WTC11 (cell line): ENCODE measurements at regions not wholly inside any gene's neighbourhood (a gene's known extent, or its start where the extent isn't known, plus 50 kb on each side); places are given as distances from the start of the nearest gene placed in this dataset.

Experiments used
- ATAC-seq: fragments of 200-7000 bp; cut with Tn5 transposase; 2 replicates; pipeline ENCODE4 v1.10.0; 2021; ENCODE audit warnings: mild to moderate bottlenecking, moderate library complexity
- CTCF ChIA-PET: fragments of 300-600 bp; sonication (Branson Sonifier 250); formaldehyde crosslinking; loops from one replicate; lab custom pipeline; 2021; ENCODE audit warnings: antibody characterized with exemption; lab: Charles Lee
- POLR2A ChIA-PET: fragments of 350-600 bp; sonication (Branson Sonifier 250); formaldehyde crosslinking; loops from one replicate; lab custom pipeline; 2021; ENCODE audit warnings: antibody characterized with exemption; lab: Charles Lee
- DNase-seq: peaks from one replicate; pipeline ENCODE4 v3.0.0; 2021; ENCODE audit warnings: low spot score
- H3K27ac Mint-ChIP-seq: 2 replicates; pipeline ENCODE4 v1.8.0; 2021; ENCODE audit warnings: mixed read lengths
- H3K27me3 Mint-ChIP-seq: 2 replicates; pipeline ENCODE4 v1.8.0; 2021; ENCODE audit warnings: low read depth, mild to moderate bottlenecking, moderate library complexity, mixed read lengths
- H3K36me3 Mint-ChIP-seq: 2 replicates; pipeline ENCODE4 v1.8.0; 2021; ENCODE audit warnings: mixed read lengths
- H3K4me1 Mint-ChIP-seq: 2 replicates; pipeline ENCODE4 v1.8.0; 2022; ENCODE audit warnings: mixed read lengths
- H3K4me3 Mint-ChIP-seq: 2 replicates; pipeline ENCODE4 v1.8.0; 2021; ENCODE audit warnings: mild to moderate bottlenecking, moderate library complexity, mixed read lengths
- H3K9me3 Mint-ChIP-seq: 2 replicates; pipeline ENCODE4 v1.8.0; 2021; ENCODE audit warnings: mixed read lengths
- CREM ChIP-seq: sonication (generic); formaldehyde crosslinking; IDR thresholded peaks from 2 replicates; pipeline ENCODE4 v1.8.1; 2022; ENCODE audit warnings: mild to moderate bottlenecking, missing genetic modification reagents, moderate library complexity
- FOXK1 ChIP-seq: sonication (generic); formaldehyde crosslinking; IDR thresholded peaks from 2 replicates; pipeline ENCODE4 v1.8.0; 2022; ENCODE audit warnings: mild to moderate bottlenecking, moderate library complexity, missing genetic modification reagents
- FOXP1 ChIP-seq: sonication (generic); formaldehyde crosslinking; IDR thresholded peaks from 2 replicates; pipeline ENCODE4 v1.8.0; 2022; ENCODE audit warnings: missing genetic modification reagents, mild to moderate bottlenecking, moderate library complexity, borderline replicate concordance
- GRHL2 ChIP-seq: fragments of 250-450 bp; sonication (Bioruptor Pico); IDR thresholded peaks from 2 replicates; pipeline ENCODE4 v1.8.0; 2022; ENCODE audit warnings: mild to moderate bottlenecking, moderate library complexity; ENCODE audit not compliant: insufficient replicate concordance, severe bottlenecking
- GTF2I ChIP-seq: fragments of 250-450 bp; sonication (Bioruptor Pico); conservative IDR thresholded peaks from 2 replicates; pipeline ENCODE4 v1.4.0; 2021; ENCODE audit warnings: mild to moderate bottlenecking
- KAT7 ChIP-seq: sonication (generic); formaldehyde crosslinking; IDR thresholded peaks from 2 replicates; pipeline ENCODE4 v1.8.1; 2023; ENCODE audit warnings: missing genetic modification reagents, mild to moderate bottlenecking, borderline replicate concordance
- MYBL2 ChIP-seq: sonication (generic); formaldehyde crosslinking; IDR thresholded peaks from 2 replicates; pipeline ENCODE4 v1.8.1; 2023; ENCODE audit warnings: mild to moderate bottlenecking, moderate library complexity, missing genetic modification reagents
- NFYB ChIP-seq: sonication (generic); formaldehyde crosslinking; conservative IDR thresholded peaks from 2 replicates; pipeline ENCODE4 v1.8.0; 2022; ENCODE audit warnings: low read depth, missing genetic modification reagents
- RELA ChIP-seq: sonication (generic); formaldehyde crosslinking; IDR thresholded peaks from 2 replicates; pipeline ENCODE4 v1.8.1; 2022; ENCODE audit warnings: missing genetic modification reagents, mild to moderate bottlenecking, borderline replicate concordance
- ZBTB21 ChIP-seq: sonication (generic); formaldehyde crosslinking; IDR thresholded peaks from 2 replicates; pipeline ENCODE4 v1.8.1; 2023; ENCODE audit warnings: mild to moderate bottlenecking, missing genetic modification reagents, borderline replicate concordance
- ZNF219 ChIP-seq: sonication (generic); formaldehyde crosslinking; IDR thresholded peaks from 2 replicates; pipeline ENCODE4 v1.8.0; 2023; ENCODE audit warnings: missing genetic modification reagents, mild to moderate bottlenecking, borderline replicate concordance
- ZNF317 ChIP-seq: sonication (generic); formaldehyde crosslinking; IDR thresholded peaks from 2 replicates; pipeline ENCODE4 v1.8.1; 2023; ENCODE audit warnings: low read depth, mild to moderate bottlenecking, moderate library complexity, missing genetic modification reagents, borderline replicate concordance
- ZNF671 ChIP-seq: fragments of 250-450 bp; sonication (Bioruptor Pico); IDR thresholded peaks from 2 replicates; pipeline ENCODE4 v1.8.0; 2021; ENCODE audit warnings: mild to moderate bottlenecking
- TF ChIP-seq, protein P1 (sequence below): sonication (generic); formaldehyde crosslinking; IDR thresholded peaks from 2 replicates; pipeline ENCODE4 v1.8.1; 2022; ENCODE audit warnings: mild to moderate bottlenecking, missing genetic modification reagents, moderate library complexity, borderline replicate concordance
- TF ChIP-seq, protein P2 (sequence below): fragments of 250-450 bp; sonication (Bioruptor Pico); IDR thresholded peaks from 2 replicates; pipeline ENCODE4 v1.8.0; 2021; ENCODE audit warnings: mild to moderate bottlenecking
- TF ChIP-seq, protein P3 (sequence below): sonication (generic); formaldehyde crosslinking; IDR thresholded peaks from 2 replicates; pipeline ENCODE4 v1.8.0; 2022; ENCODE audit warnings: mild to moderate bottlenecking, missing genetic modification reagents
- TF ChIP-seq, protein P4 (sequence below): fragments of 250-450 bp; sonication (Bioruptor Pico); IDR thresholded peaks from 2 replicates; pipeline ENCODE4 v1.9.0; 2021; ENCODE audit warnings: mild to moderate bottlenecking, borderline replicate concordance
- TF ChIP-seq, protein P5 (sequence below): fragments of 250-450 bp; sonication (Bioruptor Pico); IDR thresholded peaks from 2 replicates; pipeline ENCODE4 v1.9.0; 2021; ENCODE audit warnings: moderate library complexity, mild to moderate bottlenecking, inconsistent platforms, borderline replicate concordance
- TF ChIP-seq, protein P6 (sequence below): sonication (generic); formaldehyde crosslinking; IDR thresholded peaks from 2 replicates; pipeline ENCODE4 v1.8.0; 2023; ENCODE audit warnings: missing genetic modification reagents, mild to moderate bottlenecking, borderline replicate concordance
- TF ChIP-seq, protein P7 (sequence below): fragments of 250-450 bp; sonication (Bioruptor Pico); IDR thresholded peaks from 2 replicates; pipeline ENCODE4 v2.1.2; 2022; ENCODE audit warnings: mild to moderate bottlenecking, moderate library complexity

DNA sequence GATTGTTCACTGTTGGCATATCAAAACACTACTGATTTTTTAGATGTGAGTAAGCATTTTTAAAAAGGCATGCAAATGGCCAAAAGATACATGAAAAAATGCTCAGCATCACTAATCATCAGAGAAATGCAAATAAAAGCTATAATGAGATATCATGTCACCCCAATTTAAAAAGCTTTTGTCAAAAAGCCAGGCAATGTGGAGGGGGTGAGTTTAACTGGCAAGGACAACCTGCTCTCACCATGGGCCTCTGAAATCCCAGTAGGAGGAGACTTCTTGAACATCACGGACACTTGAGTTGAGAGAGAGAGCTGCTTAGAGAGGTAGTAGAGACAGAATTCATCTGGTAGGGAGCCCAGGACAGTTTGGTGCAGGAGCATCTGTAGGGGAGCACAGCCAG is 347.1 kb upstream of the MPDZ start (continued):
- TF ChIP-seq, protein P1, sequence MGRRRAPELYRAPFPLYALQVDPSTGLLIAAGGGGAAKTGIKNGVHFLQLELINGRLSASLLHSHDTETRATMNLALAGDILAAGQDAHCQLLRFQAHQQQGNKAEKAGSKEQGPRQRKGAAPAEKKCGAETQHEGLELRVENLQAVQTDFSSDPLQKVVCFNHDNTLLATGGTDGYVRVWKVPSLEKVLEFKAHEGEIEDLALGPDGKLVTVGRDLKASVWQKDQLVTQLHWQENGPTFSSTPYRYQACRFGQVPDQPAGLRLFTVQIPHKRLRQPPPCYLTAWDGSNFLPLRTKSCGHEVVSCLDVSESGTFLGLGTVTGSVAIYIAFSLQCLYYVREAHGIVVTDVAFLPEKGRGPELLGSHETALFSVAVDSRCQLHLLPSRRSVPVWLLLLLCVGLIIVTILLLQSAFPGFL, result no peak
- no peak for TF ChIP-seq ZNF671 (CRISPR knock-in tag)
- no peak for TF ChIP-seq GRHL2 (CRISPR knock-in tag)
- TF ChIP-seq, protein P2, sequence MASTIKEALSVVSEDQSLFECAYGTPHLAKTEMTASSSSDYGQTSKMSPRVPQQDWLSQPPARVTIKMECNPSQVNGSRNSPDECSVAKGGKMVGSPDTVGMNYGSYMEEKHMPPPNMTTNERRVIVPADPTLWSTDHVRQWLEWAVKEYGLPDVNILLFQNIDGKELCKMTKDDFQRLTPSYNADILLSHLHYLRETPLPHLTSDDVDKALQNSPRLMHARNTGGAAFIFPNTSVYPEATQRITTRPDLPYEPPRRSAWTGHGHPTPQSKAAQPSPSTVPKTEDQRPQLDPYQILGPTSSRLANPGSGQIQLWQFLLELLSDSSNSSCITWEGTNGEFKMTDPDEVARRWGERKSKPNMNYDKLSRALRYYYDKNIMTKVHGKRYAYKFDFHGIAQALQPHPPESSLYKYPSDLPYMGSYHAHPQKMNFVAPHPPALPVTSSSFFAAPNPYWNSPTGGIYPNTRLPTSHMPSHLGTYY, result no peak
- no peak for TF ChIP-seq MYBL2
- TF ChIP-seq GTF2I (CRISPR knock-in tag), result no peak
- TF ChIP-seq CREM, result no peak
- TF ChIP-seq RELA (CRISPR knock-in tag), result no peak

DNA sequence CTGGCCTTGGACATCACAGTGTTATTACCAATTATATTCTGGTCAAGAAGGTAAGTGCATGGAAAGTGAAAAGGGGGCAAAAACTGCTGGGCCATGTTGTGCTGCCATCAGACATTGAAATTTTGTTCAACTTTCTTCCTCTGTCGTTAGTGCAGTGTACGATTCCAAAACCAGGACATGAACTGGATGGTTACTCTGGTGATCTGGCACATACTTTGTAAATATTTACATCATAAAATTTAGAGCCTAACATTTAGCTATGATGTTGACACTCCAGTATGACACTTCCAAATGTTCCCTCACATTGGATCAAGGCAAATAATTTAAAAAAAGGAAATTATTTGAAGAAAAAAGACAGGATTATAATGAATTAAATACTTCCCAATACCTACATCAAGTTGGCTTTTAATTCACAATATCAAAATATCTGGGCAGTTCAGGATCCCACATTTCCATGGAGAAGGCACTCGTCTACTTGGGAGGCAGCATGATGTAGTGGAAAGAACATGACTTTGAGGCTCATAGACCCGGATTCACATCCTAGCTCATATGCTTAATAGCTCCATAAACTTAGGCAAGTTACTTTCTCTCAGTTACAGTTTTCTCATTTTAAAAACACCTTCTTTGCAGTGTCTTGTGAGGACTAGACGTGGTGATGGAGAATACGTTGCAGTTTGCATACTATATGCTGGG is 342.5 kb upstream of the MPDZ start:
- Mint-ChIP-seq H3K9me3 (0 out of 2 replicates have a peak, but pooled peaks cover 4% of the 10 kb centered on the region), H3K4me3 (no peak overlapping the region), H3K36me3 (peaks cover 3% of the 10 kb centered on the region; the same call in 1 of the 2 replicates), H3K27me3 (no peaks in the 10 kb centered on the region), H3K4me1 (peaks cover 8% of the 10 kb centered on the region; the same call in 1 of the 2 replicates), H3K27ac (no peak overlapping the region)
- DNase-seq, result no peak
- TF ChIP-seq KAT7 (CRISPR knock-in tag) (no peak), ZNF219 (CRISPR knock-in tag) (no peak), ZNF317 (CRISPR knock-in tag) (no peak), FOXK1 (CRISPR knock-in tag) (no peak), ZBTB21 (CRISPR knock-in tag) (no peak), FOXP1 (CRISPR knock-in tag) (no peak), MYBL2 (no peak), NFYB (CRISPR knock-in tag) (no peak)
- TF ChIP-seq, protein P3, sequence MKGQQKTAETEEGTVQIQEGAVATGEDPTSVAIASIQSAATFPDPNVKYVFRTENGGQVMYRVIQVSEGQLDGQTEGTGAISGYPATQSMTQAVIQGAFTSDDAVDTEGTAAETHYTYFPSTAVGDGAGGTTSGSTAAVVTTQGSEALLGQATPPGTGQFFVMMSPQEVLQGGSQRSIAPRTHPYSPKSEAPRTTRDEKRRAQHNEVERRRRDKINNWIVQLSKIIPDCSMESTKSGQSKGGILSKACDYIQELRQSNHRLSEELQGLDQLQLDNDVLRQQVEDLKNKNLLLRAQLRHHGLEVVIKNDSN (CRISPR knock-in tag), result no peak
- TF ChIP-seq, protein P4, sequence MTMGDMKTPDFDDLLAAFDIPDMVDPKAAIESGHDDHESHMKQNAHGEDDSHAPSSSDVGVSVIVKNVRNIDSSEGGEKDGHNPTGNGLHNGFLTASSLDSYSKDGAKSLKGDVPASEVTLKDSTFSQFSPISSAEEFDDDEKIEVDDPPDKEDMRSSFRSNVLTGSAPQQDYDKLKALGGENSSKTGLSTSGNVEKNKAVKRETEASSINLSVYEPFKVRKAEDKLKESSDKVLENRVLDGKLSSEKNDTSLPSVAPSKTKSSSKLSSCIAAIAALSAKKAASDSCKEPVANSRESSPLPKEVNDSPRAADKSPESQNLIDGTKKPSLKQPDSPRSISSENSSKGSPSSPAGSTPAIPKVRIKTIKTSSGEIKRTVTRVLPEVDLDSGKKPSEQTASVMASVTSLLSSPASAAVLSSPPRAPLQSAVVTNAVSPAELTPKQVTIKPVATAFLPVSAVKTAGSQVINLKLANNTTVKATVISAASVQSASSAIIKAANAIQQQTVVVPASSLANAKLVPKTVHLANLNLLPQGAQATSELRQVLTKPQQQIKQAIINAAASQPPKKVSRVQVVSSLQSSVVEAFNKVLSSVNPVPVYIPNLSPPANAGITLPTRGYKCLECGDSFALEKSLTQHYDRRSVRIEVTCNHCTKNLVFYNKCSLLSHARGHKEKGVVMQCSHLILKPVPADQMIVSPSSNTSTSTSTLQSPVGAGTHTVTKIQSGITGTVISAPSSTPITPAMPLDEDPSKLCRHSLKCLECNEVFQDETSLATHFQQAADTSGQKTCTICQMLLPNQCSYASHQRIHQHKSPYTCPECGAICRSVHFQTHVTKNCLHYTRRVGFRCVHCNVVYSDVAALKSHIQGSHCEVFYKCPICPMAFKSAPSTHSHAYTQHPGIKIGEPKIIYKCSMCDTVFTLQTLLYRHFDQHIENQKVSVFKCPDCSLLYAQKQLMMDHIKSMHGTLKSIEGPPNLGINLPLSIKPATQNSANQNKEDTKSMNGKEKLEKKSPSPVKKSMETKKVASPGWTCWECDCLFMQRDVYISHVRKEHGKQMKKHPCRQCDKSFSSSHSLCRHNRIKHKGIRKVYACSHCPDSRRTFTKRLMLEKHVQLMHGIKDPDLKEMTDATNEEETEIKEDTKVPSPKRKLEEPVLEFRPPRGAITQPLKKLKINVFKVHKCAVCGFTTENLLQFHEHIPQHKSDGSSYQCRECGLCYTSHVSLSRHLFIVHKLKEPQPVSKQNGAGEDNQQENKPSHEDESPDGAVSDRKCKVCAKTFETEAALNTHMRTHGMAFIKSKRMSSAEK (CRISPR knock-in tag), result no peak
- TF ChIP-seq, protein P5, sequence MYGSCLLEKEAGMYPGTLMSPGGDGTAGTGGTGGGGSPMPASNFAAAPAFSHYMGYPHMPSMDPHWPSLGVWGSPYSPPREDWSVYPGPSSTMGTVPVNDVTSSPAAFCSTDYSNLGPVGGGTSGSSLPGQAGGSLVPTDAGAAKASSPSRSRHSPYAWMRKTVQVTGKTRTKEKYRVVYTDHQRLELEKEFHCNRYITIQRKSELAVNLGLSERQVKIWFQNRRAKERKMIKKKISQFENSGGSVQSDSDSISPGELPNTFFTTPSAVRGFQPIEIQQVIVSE, result no peak
- TF ChIP-seq, protein P6, sequence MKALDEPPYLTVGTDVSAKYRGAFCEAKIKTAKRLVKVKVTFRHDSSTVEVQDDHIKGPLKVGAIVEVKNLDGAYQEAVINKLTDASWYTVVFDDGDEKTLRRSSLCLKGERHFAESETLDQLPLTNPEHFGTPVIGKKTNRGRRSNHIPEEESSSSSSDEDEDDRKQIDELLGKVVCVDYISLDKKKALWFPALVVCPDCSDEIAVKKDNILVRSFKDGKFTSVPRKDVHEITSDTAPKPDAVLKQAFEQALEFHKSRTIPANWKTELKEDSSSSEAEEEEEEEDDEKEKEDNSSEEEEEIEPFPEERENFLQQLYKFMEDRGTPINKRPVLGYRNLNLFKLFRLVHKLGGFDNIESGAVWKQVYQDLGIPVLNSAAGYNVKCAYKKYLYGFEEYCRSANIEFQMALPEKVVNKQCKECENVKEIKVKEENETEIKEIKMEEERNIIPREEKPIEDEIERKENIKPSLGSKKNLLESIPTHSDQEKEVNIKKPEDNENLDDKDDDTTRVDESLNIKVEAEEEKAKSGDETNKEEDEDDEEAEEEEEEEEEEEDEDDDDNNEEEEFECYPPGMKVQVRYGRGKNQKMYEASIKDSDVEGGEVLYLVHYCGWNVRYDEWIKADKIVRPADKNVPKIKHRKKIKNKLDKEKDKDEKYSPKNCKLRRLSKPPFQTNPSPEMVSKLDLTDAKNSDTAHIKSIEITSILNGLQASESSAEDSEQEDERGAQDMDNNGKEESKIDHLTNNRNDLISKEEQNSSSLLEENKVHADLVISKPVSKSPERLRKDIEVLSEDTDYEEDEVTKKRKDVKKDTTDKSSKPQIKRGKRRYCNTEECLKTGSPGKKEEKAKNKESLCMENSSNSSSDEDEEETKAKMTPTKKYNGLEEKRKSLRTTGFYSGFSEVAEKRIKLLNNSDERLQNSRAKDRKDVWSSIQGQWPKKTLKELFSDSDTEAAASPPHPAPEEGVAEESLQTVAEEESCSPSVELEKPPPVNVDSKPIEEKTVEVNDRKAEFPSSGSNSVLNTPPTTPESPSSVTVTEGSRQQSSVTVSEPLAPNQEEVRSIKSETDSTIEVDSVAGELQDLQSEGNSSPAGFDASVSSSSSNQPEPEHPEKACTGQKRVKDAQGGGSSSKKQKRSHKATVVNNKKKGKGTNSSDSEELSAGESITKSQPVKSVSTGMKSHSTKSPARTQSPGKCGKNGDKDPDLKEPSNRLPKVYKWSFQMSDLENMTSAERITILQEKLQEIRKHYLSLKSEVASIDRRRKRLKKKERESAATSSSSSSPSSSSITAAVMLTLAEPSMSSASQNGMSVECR (CRISPR knock-in tag), result no peak
- TF ChIP-seq, protein P7, sequence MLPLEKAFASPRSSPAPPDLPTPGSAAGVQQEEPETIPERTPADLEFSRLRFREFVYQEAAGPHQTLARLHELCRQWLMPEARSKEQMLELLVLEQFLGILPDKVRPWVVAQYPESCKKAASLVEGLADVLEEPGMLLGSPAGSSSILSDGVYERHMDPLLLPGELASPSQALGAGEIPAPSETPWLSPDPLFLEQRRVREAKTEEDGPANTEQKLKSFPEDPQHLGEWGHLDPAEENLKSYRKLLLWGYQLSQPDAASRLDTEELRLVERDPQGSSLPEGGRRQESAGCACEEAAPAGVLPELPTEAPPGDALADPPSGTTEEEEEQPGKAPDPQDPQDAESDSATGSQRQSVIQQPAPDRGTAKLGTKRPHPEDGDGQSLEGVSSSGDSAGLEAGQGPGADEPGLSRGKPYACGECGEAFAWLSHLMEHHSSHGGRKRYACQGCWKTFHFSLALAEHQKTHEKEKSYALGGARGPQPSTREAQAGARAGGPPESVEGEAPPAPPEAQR (CRISPR knock-in tag), result no peak
- POLR2A ChIA-PET, result no interaction called here
- ATAC-seq, result no peak
- CTCF ChIA-PET, result no interaction called here
